Stimulated activated memory B cell treated with anti-CD40 and anti-IgM and Interleukin-4, amounts not matched to agents 10 μg/mL and 1 μg/mL and 100 μg/mL, for 72 hours (primary cell): ENCODE measurements at regions not wholly inside any gene's neighbourhood (a gene's known extent, or its start where the extent isn't known, plus 50 kb on each side); places are given as distances from the start of the nearest gene placed in this dataset.

Source experiments
- ATAC-seq: fragments of 150-1000 bp; cut with Tn5 transposase; 2 replicates; pipeline ENCODE4 v1.10.0; 2021
- H3K27ac Mint-ChIP-seq: one replicate; pipeline ENCODE4 v1.8.0; 2022; ENCODE audit warnings: mild to moderate bottlenecking, mixed read lengths
- H3K27me3 Mint-ChIP-seq: one replicate; pipeline ENCODE4 v1.8.0; 2022; ENCODE audit warnings: mixed read lengths
- H3K36me3 Mint-ChIP-seq: one replicate; pipeline ENCODE4 v1.8.0; 2022; ENCODE audit warnings: mixed read lengths
- H3K4me1 Mint-ChIP-seq: one replicate; pipeline ENCODE4 v1.8.0; 2022; ENCODE audit warnings: mixed read lengths
- H3K4me3 Mint-ChIP-seq: one replicate; pipeline ENCODE4 v1.8.0; 2022; ENCODE audit warnings: mild to moderate bottlenecking, moderate library complexity, mixed read lengths
- H3K9me3 Mint-ChIP-seq: one replicate; pipeline ENCODE4 v1.8.0; 2022; ENCODE audit warnings: mixed read lengths

GRCh38 chr1:217373761-217374701 is 256.9 kb downstream of the GPATCH2 start:
- Mint-ChIP-seq H3K27ac (no peak overlapping the region), H3K36me3 (no peaks in the 10 kb centered on the region), H3K27me3 (no peaks in the 10 kb centered on the region), H3K4me3 (no peak overlapping the region), H3K4me1 (peaks cover 8% of the 10 kb centered on the region), H3K9me3 (peaks cover 14% of the 10 kb centered on the region)
- no peak for ATAC-seq

- H3K27ac Mint-ChIP-seq, result no peak overlapping the region
- peaks cover 9% of the 10 kb centered on the region for H3K4me1 Mint-ChIP-seq
Measured at GRCh38 chr1:217372049-217372970, 258.6 kb downstream of the GPATCH2 start.

DNA sequence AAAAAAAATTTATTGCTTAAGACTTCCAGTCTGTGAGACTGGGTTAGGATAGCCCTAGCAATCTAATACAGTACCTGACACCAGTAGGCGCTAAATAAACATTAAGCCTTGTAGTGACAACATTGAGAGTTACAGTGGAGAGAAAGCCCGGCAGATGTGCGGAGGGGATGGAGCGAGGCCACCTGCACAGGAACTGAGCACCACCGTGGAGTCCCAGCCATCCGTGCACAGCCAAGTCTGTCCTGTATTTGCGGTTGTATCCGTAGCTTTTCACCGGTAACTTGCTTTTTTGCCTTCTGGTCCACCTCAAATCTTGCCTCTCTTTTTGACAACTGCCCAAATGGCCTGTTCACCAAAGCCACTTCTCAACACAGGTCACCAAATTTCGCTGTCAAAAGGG is 260.1 kb downstream of the GPATCH2 start:
- ATAC-seq, result no peak
- no peaks in the 10 kb centered on the region for H3K27me3 Mint-ChIP-seq
- H3K9me3 Mint-ChIP-seq, result peaks cover 3% of the 10 kb centered on the region
- H3K4me3 Mint-ChIP-seq, result no peak overlapping the region
- peaks cover 9% of the 10 kb centered on the region for H3K4me1 Mint-ChIP-seq
- H3K36me3 Mint-ChIP-seq, result no peaks in the 10 kb centered on the region
- no peak overlapping the region for H3K27ac Mint-ChIP-seq

More at GRCh38 chr1:217372049-217372970, 258.6 kb downstream of the GPATCH2 start:
- Mint-ChIP-seq H3K9me3 (peaks cover 5% of the 10 kb centered on the region), H3K36me3 (no peaks in the 10 kb centered on the region), H3K27me3 (no peaks in the 10 kb centered on the region), H3K4me3 (no peak overlapping the region)
- ATAC-seq, result no peak

DNA sequence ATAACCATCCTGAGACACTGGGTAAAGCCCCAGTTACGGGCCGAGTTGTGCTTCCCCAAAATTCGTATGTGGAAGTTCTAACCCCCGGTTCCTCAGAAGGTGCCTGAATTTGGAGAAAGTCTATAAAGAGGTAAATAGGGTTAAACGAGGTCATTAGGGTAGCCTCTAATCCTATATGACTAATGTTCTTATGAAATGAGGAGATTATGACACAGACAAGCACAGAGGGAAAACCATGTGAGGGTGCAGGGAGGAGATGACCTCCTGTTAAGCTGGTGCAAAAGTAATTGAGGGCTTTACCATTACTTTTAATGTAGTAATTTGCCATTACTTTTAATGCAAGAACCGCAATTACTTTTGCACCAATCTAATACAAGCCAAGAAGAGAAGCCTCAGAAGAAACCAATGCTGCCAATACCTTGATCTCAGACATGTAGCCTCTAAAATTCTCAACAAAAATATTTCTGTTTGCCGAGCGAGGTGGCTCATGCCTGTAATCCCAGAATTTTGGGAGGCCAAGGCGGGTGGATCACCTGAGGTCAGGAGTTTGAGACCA is 260.8 kb downstream of the GPATCH2 start:
- ATAC-seq, result no peak
- Mint-ChIP-seq H3K4me1 (peaks cover 9% of the 10 kb centered on the region), H3K27me3 (no peaks in the 10 kb centered on the region), H3K4me3 (no peak overlapping the region), H3K27ac (no peak overlapping the region), H3K9me3 (peaks cover 3% of the 10 kb centered on the region), H3K36me3 (no peaks in the 10 kb centered on the region)

GRCh38 chr1:217369271-217369981 is 261.5 kb downstream of the GPATCH2 start:
- Mint-ChIP-seq H3K27me3 (no peaks in the 10 kb centered on the region), H3K4me3 (peak overlapping the region; percentile 13)
- ATAC-seq, result no peak

GRCh38 chr1:217364220-217364619 is 266.7 kb downstream of the GPATCH2 start:
- H3K4me1 Mint-ChIP-seq, result peaks cover 2% of the 10 kb centered on the region
- H3K27ac Mint-ChIP-seq, result no peak overlapping the region
- no peak overlapping the region for H3K4me3 Mint-ChIP-seq
- no peaks in the 10 kb centered on the region for H3K36me3 Mint-ChIP-seq
- no peaks in the 10 kb centered on the region for H3K27me3 Mint-ChIP-seq
- no peaks in the 10 kb centered on the region for H3K9me3 Mint-ChIP-seq
- no peak for ATAC-seq

More at GRCh38 chr1:217369271-217369981, 261.5 kb downstream of the GPATCH2 start:
- Mint-ChIP-seq H3K27ac (no peak overlapping the region), H3K9me3 (peaks cover 3% of the 10 kb centered on the region), H3K4me1 (peaks cover 9% of the 10 kb centered on the region), H3K36me3 (no peaks in the 10 kb centered on the region)

DNA sequence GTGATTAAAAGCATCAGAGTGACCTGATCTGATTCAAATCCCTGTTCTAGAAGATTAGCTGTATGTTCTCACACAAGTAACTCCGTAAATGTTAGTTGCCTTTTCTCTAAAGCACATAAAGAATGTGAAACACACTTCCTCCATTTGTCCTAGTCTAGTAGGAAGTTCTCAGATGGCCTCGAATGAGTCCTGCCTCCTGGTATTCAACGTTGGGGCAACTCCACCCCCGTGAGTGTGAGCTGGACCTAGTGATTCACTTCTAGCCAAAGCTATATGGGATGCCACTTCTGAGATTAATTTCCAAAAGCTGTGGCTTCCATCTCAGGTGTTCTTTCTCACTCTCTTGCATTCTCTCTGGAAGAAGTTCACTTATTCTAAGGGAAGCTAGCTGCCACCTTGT is 267.6 kb downstream of the GPATCH2 start:
- no peaks in the 10 kb centered on the region for H3K9me3 Mint-ChIP-seq
- no peaks in the 10 kb centered on the region for H3K27me3 Mint-ChIP-seq
- no peak overlapping the region for H3K4me3 Mint-ChIP-seq
- no peaks in the 10 kb centered on the region for H3K4me1 Mint-ChIP-seq
- no peak overlapping the region for H3K27ac Mint-ChIP-seq
- H3K36me3 Mint-ChIP-seq, result no peaks in the 10 kb centered on the region
- ATAC-seq, result no peak

- Mint-ChIP-seq H3K27ac (no peak overlapping the region), H3K4me3 (no peak overlapping the region), H3K4me1 (no peaks in the 10 kb centered on the region), H3K27me3 (no peaks in the 10 kb centered on the region), H3K9me3 (no peaks in the 10 kb centered on the region), H3K36me3 (no peaks in the 10 kb centered on the region)
- no peak for ATAC-seq
Measured at GRCh38 chr1:217360510-217360909, 270.4 kb downstream of the GPATCH2 start.

DNA sequence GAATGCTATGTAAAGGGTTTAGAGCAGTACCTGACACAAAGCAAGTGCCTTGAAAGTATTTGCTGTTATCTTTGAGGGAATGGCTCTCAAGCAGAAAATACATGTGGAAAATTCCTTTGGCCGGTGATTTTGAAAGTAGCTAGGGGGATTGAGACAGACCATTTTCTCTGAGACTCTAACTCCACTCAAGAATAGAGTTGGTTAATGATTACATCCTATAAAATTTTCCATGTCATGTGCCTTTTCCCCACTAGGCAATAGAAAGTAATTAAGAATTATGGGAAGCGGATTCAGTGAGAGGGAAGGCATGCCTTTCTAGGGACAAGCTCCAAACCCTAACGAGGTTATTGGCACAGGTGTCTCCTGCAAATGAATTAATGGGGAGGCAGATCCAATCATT is 276.0 kb downstream of the GPATCH2 start:
- no peaks in the 10 kb centered on the region for H3K36me3 Mint-ChIP-seq
- no peaks in the 10 kb centered on the region for H3K4me1 Mint-ChIP-seq
- no peaks in the 10 kb centered on the region for H3K9me3 Mint-ChIP-seq
- H3K27me3 Mint-ChIP-seq, result no peaks in the 10 kb centered on the region
- H3K4me3 Mint-ChIP-seq, result no peak overlapping the region
- ATAC-seq, result no peak
- no peak overlapping the region for H3K27ac Mint-ChIP-seq

DNA sequence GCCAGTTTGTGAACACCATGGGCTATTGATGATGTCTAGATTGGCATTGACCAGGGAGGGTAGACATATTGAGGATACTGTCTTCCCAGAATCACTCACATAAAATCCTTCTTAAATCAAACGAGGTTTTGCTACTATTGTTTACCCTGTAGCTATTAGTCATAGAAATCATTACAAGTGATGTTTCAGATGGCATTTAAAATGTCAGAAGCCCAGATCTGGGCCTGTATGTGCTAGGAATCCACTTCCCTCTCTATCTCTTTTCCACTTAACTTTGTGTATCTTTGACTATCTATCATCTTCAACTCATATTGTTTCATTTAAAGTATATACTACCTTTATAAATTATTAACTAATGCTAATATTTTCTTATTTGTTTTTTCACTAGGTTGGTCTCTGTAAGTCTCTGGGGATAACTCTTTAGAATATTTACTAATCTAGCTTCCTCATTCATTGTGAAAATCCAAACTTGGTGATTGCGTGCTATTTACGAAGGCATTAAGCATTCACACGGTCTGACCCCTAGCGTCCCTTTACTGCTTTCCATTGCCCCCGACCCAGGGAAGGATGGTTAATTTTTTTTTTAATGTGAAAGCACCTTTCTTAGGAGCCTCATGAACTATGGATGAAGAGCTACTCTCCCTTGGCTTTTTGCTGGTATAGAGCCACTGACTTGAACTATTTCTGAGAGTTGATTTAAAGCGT is 281.8 kb downstream of the GPATCH2 start:
- H3K4me3 Mint-ChIP-seq, result no peak overlapping the region
- no peak overlapping the region for H3K27ac Mint-ChIP-seq
- H3K9me3 Mint-ChIP-seq, result peaks cover 3% of the 10 kb centered on the region
- H3K27me3 Mint-ChIP-seq, result no peaks in the 10 kb centered on the region
- no peak for ATAC-seq
- H3K36me3 Mint-ChIP-seq, result no peaks in the 10 kb centered on the region
- H3K4me1 Mint-ChIP-seq, result no peaks in the 10 kb centered on the region

DNA sequence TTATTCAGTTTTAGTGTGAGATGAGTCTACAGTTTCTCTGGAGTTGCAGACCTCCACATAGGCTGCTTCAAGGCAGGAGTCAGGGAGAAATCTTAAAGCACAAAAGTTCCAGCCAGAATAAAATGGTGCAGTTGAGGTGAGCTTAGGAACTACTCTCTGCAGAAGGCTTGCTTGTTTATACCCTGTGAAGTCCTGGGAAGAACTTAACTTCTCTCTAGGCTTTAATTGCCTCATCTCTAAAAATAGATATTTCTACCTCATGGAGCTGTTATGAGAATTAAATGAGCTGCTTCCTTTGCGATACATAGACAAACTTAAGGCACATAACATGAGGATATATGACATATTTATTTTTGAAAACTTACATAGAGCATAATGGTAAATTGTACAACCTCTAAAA is 286.2 kb downstream of the GPATCH2 start:
- no peak for ATAC-seq
- no peaks in the 10 kb centered on the region for H3K36me3 Mint-ChIP-seq
- H3K27me3 Mint-ChIP-seq, result no peaks in the 10 kb centered on the region
- peaks cover 3% of the 10 kb centered on the region for H3K9me3 Mint-ChIP-seq
- no peak overlapping the region for H3K4me3 Mint-ChIP-seq
- no peak overlapping the region for H3K27ac Mint-ChIP-seq
- H3K4me1 Mint-ChIP-seq, result no peaks in the 10 kb centered on the region

DNA sequence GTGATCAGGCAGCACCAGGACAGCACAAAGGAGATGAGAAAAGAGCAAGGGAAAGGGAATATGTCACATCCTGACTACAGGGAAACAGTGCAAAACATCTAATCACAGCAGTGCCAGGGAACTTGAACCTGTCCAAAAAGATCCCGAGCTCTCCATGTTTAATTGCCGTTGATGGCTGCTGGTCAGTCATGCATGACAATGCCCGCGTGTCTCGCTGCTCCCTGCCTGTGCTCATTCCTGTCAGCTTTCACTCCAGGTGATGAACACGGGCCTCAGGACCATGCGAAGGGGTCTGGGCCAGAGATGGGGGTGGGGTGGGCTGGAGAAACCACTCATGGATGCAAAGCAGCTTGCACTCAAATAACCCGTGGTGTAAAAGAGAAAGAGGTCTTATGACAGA is 287.0 kb downstream of the GPATCH2 start:
- peaks cover 3% of the 10 kb centered on the region for H3K9me3 Mint-ChIP-seq
- no peak overlapping the region for H3K4me3 Mint-ChIP-seq
- no peak for ATAC-seq
- H3K27ac Mint-ChIP-seq, result no peak overlapping the region
- H3K36me3 Mint-ChIP-seq, result no peaks in the 10 kb centered on the region
- no peaks in the 10 kb centered on the region for H3K4me1 Mint-ChIP-seq
- no peaks in the 10 kb centered on the region for H3K27me3 Mint-ChIP-seq

- H3K4me3 Mint-ChIP-seq, result no peak overlapping the region
- no peak overlapping the region for H3K27ac Mint-ChIP-seq
- ATAC-seq, result no peak
- H3K27me3 Mint-ChIP-seq, result no peaks in the 10 kb centered on the region
- H3K4me1 Mint-ChIP-seq, result no peaks in the 10 kb centered on the region
- H3K36me3 Mint-ChIP-seq, result no peaks in the 10 kb centered on the region
- peaks cover 3% of the 10 kb centered on the region for H3K9me3 Mint-ChIP-seq
Measured at GRCh38 chr1:217342105-217342504, 288.8 kb downstream of the GPATCH2 start.

GRCh38 chr1:217336724-217337123 is 294.2 kb downstream of the GPATCH2 start:
- no peak for ATAC-seq
- no peak overlapping the region for H3K27ac Mint-ChIP-seq
- H3K4me1 Mint-ChIP-seq, result no peaks in the 10 kb centered on the region
- H3K9me3 Mint-ChIP-seq, result no peaks in the 10 kb centered on the region
- no peaks in the 10 kb centered on the region for H3K36me3 Mint-ChIP-seq
- no peaks in the 10 kb centered on the region for H3K27me3 Mint-ChIP-seq
- H3K4me3 Mint-ChIP-seq, result no peak overlapping the region
